ENCODE measurements at regions not wholly inside any gene's neighbourhood (a gene's known extent, or its start where the extent isn't known, plus 50 kb on each side); places are given as distances from the start of the nearest gene placed in this dataset.

- Histone ChIP-seq H3K27ac (no peak overlapping the region), H3K27me3 (no peaks in the 10 kb centered on the region), H3K4me1 (no peaks in the 10 kb centered on the region), H3K9me3 (no peaks in the 10 kb centered on the region), H3K36me3 (no peaks in the 10 kb centered on the region), H3K4me3 (no peak overlapping the region)
- intact Hi-C loops (cut with DNase I; ENCODE audit: low total_unique reads): no loop called here
- TF ChIP-seq, protein P1, sequence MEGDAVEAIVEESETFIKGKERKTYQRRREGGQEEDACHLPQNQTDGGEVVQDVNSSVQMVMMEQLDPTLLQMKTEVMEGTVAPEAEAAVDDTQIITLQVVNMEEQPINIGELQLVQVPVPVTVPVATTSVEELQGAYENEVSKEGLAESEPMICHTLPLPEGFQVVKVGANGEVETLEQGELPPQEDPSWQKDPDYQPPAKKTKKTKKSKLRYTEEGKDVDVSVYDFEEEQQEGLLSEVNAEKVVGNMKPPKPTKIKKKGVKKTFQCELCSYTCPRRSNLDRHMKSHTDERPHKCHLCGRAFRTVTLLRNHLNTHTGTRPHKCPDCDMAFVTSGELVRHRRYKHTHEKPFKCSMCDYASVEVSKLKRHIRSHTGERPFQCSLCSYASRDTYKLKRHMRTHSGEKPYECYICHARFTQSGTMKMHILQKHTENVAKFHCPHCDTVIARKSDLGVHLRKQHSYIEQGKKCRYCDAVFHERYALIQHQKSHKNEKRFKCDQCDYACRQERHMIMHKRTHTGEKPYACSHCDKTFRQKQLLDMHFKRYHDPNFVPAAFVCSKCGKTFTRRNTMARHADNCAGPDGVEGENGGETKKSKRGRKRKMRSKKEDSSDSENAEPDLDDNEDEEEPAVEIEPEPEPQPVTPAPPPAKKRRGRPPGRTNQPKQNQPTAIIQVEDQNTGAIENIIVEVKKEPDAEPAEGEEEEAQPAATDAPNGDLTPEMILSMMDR (IDR thresholded peaks at IDR 0.05): no peak
- TF ChIP-seq POLR2AphosphoS5 (IDR thresholded peaks at IDR 0.05) (no peak), POLR2A (IDR thresholded peaks at IDR 0.05) (no peak)
- DNase-seq (ENCODE audit: low spot score in 2 of 2): no peak
These were observed 618.9 kb downstream of the TECRL start for GRCh38 chr4:63790377-63790776.

DNA sequence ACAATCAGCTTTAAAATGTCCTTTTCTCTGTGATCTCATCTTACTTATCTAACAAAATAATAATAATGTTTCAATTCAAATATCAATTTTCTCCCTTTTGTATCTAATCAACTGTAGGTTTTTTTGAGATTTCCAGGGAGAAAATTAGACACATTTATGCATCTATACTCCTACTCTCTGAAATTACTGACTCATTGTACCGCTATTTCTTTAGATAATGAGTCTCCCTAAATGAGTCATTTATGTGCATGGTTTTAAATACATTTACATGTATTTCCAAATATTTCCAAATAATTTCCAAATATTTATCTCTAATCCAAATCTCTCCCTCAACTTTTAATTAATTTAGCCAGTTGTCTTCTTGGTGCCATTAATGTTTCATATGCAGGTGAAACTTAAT, 621.0 kb downstream of the TECRL start:
- no peak for DNase-seq (ENCODE audit: low spot score in 2 of 2)
- Histone ChIP-seq H3K27me3 (no peaks in the 10 kb centered on the region), H3K4me3 (no peak overlapping the region), H3K27ac (no peak overlapping the region), H3K4me1 (no peaks in the 10 kb centered on the region), H3K9me3 (no peaks in the 10 kb centered on the region), H3K36me3 (no peaks in the 10 kb centered on the region)
- no peak for TF ChIP-seq POLR2AphosphoS5 (IDR thresholded peaks at IDR 0.05)
- no peak for TF ChIP-seq POLR2A (IDR thresholded peaks at IDR 0.05)
- TF ChIP-seq, protein P1 (IDR thresholded peaks at IDR 0.05): no peak
- intact Hi-C loops (cut with DNase I; ENCODE audit: low total_unique reads): no loop called here

GRCh38 chr4:63787326-63787725, 621.9 kb downstream of the TECRL start:
- DNase-seq (ENCODE audit: low spot score in 2 of 2): no peak
- no peaks in the 10 kb centered on the region for H3K9me3 ChIP-seq
- TF ChIP-seq, protein P1 (IDR thresholded peaks at IDR 0.05): no peak
- TF ChIP-seq POLR2A (IDR thresholded peaks at IDR 0.05) (no peak), POLR2AphosphoS5 (IDR thresholded peaks at IDR 0.05) (no peak)
- no peak overlapping the region for H3K27ac ChIP-seq
- H3K36me3 ChIP-seq: no peaks in the 10 kb centered on the region
- intact Hi-C loops (cut with DNase I; ENCODE audit: low total_unique reads): no loop called here
- no peak overlapping the region for H3K4me3 ChIP-seq
- H3K4me1 ChIP-seq: no peaks in the 10 kb centered on the region
- no peaks in the 10 kb centered on the region for H3K27me3 ChIP-seq

- TF ChIP-seq, protein P1 (IDR thresholded peaks at IDR 0.05): no peak
- no peak for TF ChIP-seq POLR2AphosphoS5 (IDR thresholded peaks at IDR 0.05)
- no peak for TF ChIP-seq POLR2A (IDR thresholded peaks at IDR 0.05)
- Histone ChIP-seq H3K4me1 (no peaks in the 10 kb centered on the region), H3K27ac (no peak overlapping the region), H3K9me3 (no peaks in the 10 kb centered on the region), H3K27me3 (no peaks in the 10 kb centered on the region), H3K36me3 (no peaks in the 10 kb centered on the region), H3K4me3 (no peak overlapping the region)
- intact Hi-C loops (cut with DNase I; ENCODE audit: low total_unique reads): no loop called here
- DNase-seq (ENCODE audit: low spot score in 2 of 2): no peak
These were observed 623.1 kb downstream of the TECRL start for GRCh38 chr4:63786171-63786570.

GRCh38 chr4:63784822-63785221, 624.4 kb downstream of the TECRL start:
- Histone ChIP-seq H3K4me1 (no peaks in the 10 kb centered on the region), H3K4me3 (no peak overlapping the region), H3K27me3 (no peaks in the 10 kb centered on the region), H3K36me3 (no peaks in the 10 kb centered on the region), H3K9me3 (no peaks in the 10 kb centered on the region), H3K27ac (no peak overlapping the region)
- no peak for DNase-seq (ENCODE audit: low spot score in 2 of 2)
- intact Hi-C loops (cut with DNase I; ENCODE audit: low total_unique reads): no loop called here
- TF ChIP-seq POLR2A (IDR thresholded peaks at IDR 0.05) (no peak), POLR2AphosphoS5 (IDR thresholded peaks at IDR 0.05) (no peak)
- TF ChIP-seq, protein P1 (IDR thresholded peaks at IDR 0.05): no peak
